Mesendoderm (in vitro differentiated cells): ENCODE measurements at regions not wholly inside any gene's neighbourhood (a gene's known extent, or its start where the extent isn't known, plus 50 kb on each side); places are given as distances from the start of the nearest gene placed in this dataset.

Source experiments
- DNase-seq: peaks from one replicate; pipeline ENCODE4 v3.0.0; 2013
- H2AK5ac ChIP-seq: 2 replicates; pipeline ENCODE4 v1.6.1; 2013; ENCODE audit warnings: low read length, inconsistent platforms
- H2BK120ac ChIP-seq: 2 replicates; pipeline ENCODE4 v1.6.1; 2013; ENCODE audit warnings: low read depth, mild to moderate bottlenecking, low read length, moderate library complexity, mixed read lengths
- H2BK15ac ChIP-seq: replicated peaks from 2 replicates; pipeline ENCODE4 v1.6.1; 2013; ENCODE audit warnings: low read depth, mild to moderate bottlenecking, moderate library complexity
- H2BK5ac ChIP-seq: 2 replicates; pipeline ENCODE4 v1.6.1; 2013; ENCODE audit warnings: low read length, inconsistent platforms
- H3K18ac ChIP-seq: 2 replicates; pipeline ENCODE4 v1.6.1; 2013; ENCODE audit warnings: mild to moderate bottlenecking, low read length, mixed read lengths
- H3K23ac ChIP-seq: one replicate; pipeline ENCODE4 v1.6.1; 2013; ENCODE audit warnings: low read length
- H3K27ac ChIP-seq: 2 replicates; pipeline ENCODE4 v1.5.1; 2013; ENCODE audit warnings: low read depth, mild to moderate bottlenecking, inconsistent platforms, low read length, moderate library complexity
- H3K27me3 ChIP-seq: 2 replicates; pipeline ENCODE4 v1.6.1; 2013; ENCODE audit warnings: low read length, control low read depth, mild to moderate bottlenecking, inconsistent platforms; ENCODE audit not compliant: insufficient read depth, poor library complexity
- H3K36me3 ChIP-seq: 2 replicates; pipeline ENCODE4 v1.6.1; 2013; ENCODE audit warnings: low read length, inconsistent platforms; ENCODE audit not compliant: control insufficient read depth, insufficient read depth
- H3K4ac ChIP-seq: one replicate; pipeline ENCODE4 v1.6.1; 2013; ENCODE audit warnings: low read depth, mild to moderate bottlenecking, low read length, moderate library complexity
- H3K4me1 ChIP-seq: 2 replicates; pipeline ENCODE4 v1.6.1; 2013; ENCODE audit warnings: low read depth, low read length, inconsistent platforms; ENCODE audit not compliant: control insufficient read depth
- H3K4me2 ChIP-seq: 2 replicates; pipeline ENCODE4 v1.6.1; 2013; ENCODE audit warnings: low read length
- H3K4me3 ChIP-seq: 2 replicates; pipeline ENCODE4 v1.5.1; 2013; ENCODE audit warnings: mild to moderate bottlenecking, low read length
- H3K56ac ChIP-seq: one replicate; pipeline ENCODE4 v1.6.1; 2013; ENCODE audit warnings: low read length
- H3K79me1 ChIP-seq: 2 replicates; pipeline ENCODE4 v1.6.1; 2013; ENCODE audit warnings: low read length, inconsistent platforms
- H3K79me2 ChIP-seq: 2 replicates; pipeline ENCODE4 v1.6.1; 2013; ENCODE audit warnings: mild to moderate bottlenecking, low read length; ENCODE audit not compliant: control insufficient read depth, insufficient read depth
- H3K9ac ChIP-seq: 2 replicates; pipeline ENCODE4 v1.6.1; 2013; ENCODE audit warnings: low read length, inconsistent platforms
- H4K5ac ChIP-seq: one replicate; pipeline ENCODE4 v1.6.1; 2013; ENCODE audit warnings: low read length
- H4K8ac ChIP-seq: one replicate; pipeline ENCODE4 v1.6.1; 2013; ENCODE audit warnings: low read depth, mild to moderate bottlenecking, control low read depth, low read length, moderate library complexity
- WGBS: extraction: QIAGEN DNeasy Blood & Tissue Kit; methylation state at CpG from one replicate; pipeline ENCODE4 v1.1.7; 2013; ENCODE audit warnings: low lambda C conversion rate, missing lambda C conversion rate; ENCODE audit not compliant: insufficient coverage; ENCODE audit errors: extremely low coverage; 5-methylcytosine and 5-hydroxymethylcytosine counted together

GRCh38 chrX:45850775-45851433 lies 650.2 kb upstream of the DIPK2B start:
- Histone ChIP-seq H3K4ac (peak overlapping the region; percentile 72), H3K79me1 (no peaks in the 10 kb centered on the region), H3K36me3 (no peaks in the 10 kb centered on the region), H2AK5ac (no peak overlapping the region), H3K27me3 (no peaks in the 10 kb centered on the region), H4K5ac (no peak overlapping the region), H4K8ac (no peak overlapping the region), H3K56ac (peak overlapping the region; percentile 84), H3K18ac (peak overlapping the region; percentile 86), H2BK120ac (no peak overlapping the region), H3K9ac (peak overlapping the region; percentile 90), H3K23ac (peak overlapping the region; percentile 85), H2BK15ac (no peak overlapping the region), H2BK5ac (peak overlapping the region; percentile 54), H3K4me2 (peak overlapping the region; percentile 19), H3K4me3 (peak overlapping the region; percentile 76), H3K4me1 (no peaks in the 10 kb centered on the region), H3K27ac (peak overlapping the region; percentile 86), H3K79me2 (peaks cover 31% of the 10 kb centered on the region)
- DNase-seq: peak; percentile 72
- WGBS: no CpG with 5 or more reads among the region's 54 CpGs

- H2BK15ac ChIP-seq: no peak overlapping the region
- peak overlapping the region; percentile 76 for H3K4me3 ChIP-seq
- H3K4me1 ChIP-seq: no peaks in the 10 kb centered on the region
- H4K8ac ChIP-seq: no peak overlapping the region
- H4K5ac ChIP-seq: no peak overlapping the region
- no peak overlapping the region for H2AK5ac ChIP-seq
- H3K79me1 ChIP-seq: no peaks in the 10 kb centered on the region
- peak overlapping the region; percentile 90 for H3K9ac ChIP-seq
- H2BK5ac ChIP-seq: peak overlapping the region; percentile 54
- no peak overlapping the region for H2BK120ac ChIP-seq
- WGBS: no CpG with 5 or more reads among the region's 28 CpGs
- peaks cover 34% of the 10 kb centered on the region for H3K79me2 ChIP-seq
- no peaks in the 10 kb centered on the region for H3K27me3 ChIP-seq
- H3K23ac ChIP-seq: peak overlapping the region; percentile 85
- H3K18ac ChIP-seq: peak overlapping the region; percentile 86
- H3K4me2 ChIP-seq: peak overlapping the region; percentile 19
- H3K36me3 ChIP-seq: no peaks in the 10 kb centered on the region
- peak overlapping the region; percentile 84 for H3K56ac ChIP-seq
- peak; percentile 43 for DNase-seq
- H3K4ac ChIP-seq: peak overlapping the region; percentile 72
- peak overlapping the region; percentile 86 for H3K27ac ChIP-seq
These were observed 649.6 kb upstream of the DIPK2B start for GRCh38 chrX:45850197-45850774.

- Histone ChIP-seq H3K9ac (peak overlapping the region; percentile 90), H3K27me3 (no peaks in the 10 kb centered on the region), H3K56ac (peak overlapping the region; percentile 56), H3K18ac (no peak overlapping the region), H3K4ac (no peak overlapping the region), H2BK120ac (no peak overlapping the region), H2AK5ac (no peak overlapping the region), H3K23ac (no peak overlapping the region), H4K8ac (no peak overlapping the region), H3K27ac (no peak overlapping the region), H3K36me3 (no peaks in the 10 kb centered on the region), H2BK5ac (no peak overlapping the region), H3K4me1 (no peaks in the 10 kb centered on the region), H2BK15ac (no peak overlapping the region), H3K79me2 (peaks cover 37% of the 10 kb centered on the region), H3K4me2 (peak overlapping the region; percentile 36), H3K4me3 (peak overlapping the region; percentile 32), H4K5ac (no peak overlapping the region), H3K79me1 (no peaks in the 10 kb centered on the region)
- WGBS: no CpG with 5 or more reads among the region's 9 CpGs
- DNase-seq: peak; percentile 45
These were observed 648.7 kb upstream of the DIPK2B start for GRCh38 chrX:45849261-45849862.

- Histone ChIP-seq H3K27ac (no peak overlapping the region), H3K4ac (no peak overlapping the region), H2BK15ac (no peak overlapping the region), H4K5ac (no peak overlapping the region), H3K56ac (no peak overlapping the region), H3K4me2 (no peak overlapping the region), H2BK120ac (no peak overlapping the region), H3K27me3 (no peaks in the 10 kb centered on the region), H2AK5ac (no peak overlapping the region), H3K23ac (no peak overlapping the region), H3K9ac (no peak overlapping the region), H2BK5ac (no peak overlapping the region), H3K4me1 (no peaks in the 10 kb centered on the region), H3K36me3 (no peaks in the 10 kb centered on the region), H3K79me2 (peaks cover 40% of the 10 kb centered on the region), H4K8ac (no peak overlapping the region), H3K18ac (no peak overlapping the region), H3K4me3 (no peak overlapping the region), H3K79me1 (no peaks in the 10 kb centered on the region)
- no peak for DNase-seq
- WGBS: no CpG with 5 or more reads among the region's 5 CpGs
These were observed 647.3 kb upstream of the DIPK2B start for GRCh38 chrX:45847961-45848360.

- H2AK5ac ChIP-seq: no peak overlapping the region
- H3K23ac ChIP-seq: no peak overlapping the region
- no peak overlapping the region for H2BK15ac ChIP-seq
- no peak overlapping the region for H3K4me3 ChIP-seq
- no peak overlapping the region for H2BK120ac ChIP-seq
- no peaks in the 10 kb centered on the region for H3K79me1 ChIP-seq
- no peaks in the 10 kb centered on the region for H3K4me1 ChIP-seq
- H3K4ac ChIP-seq: no peak overlapping the region
- DNase-seq: no peak
- no peaks in the 10 kb centered on the region for H3K27me3 ChIP-seq
- WGBS: no CpG with 5 or more reads among the region's 5 CpGs
- H3K4me2 ChIP-seq: no peak overlapping the region
- H3K79me2 ChIP-seq: peaks cover 45% of the 10 kb centered on the region
- no peak overlapping the region for H2BK5ac ChIP-seq
- H3K9ac ChIP-seq: no peak overlapping the region
- H4K8ac ChIP-seq: no peak overlapping the region
- no peak overlapping the region for H3K18ac ChIP-seq
- H4K5ac ChIP-seq: no peak overlapping the region
- H3K27ac ChIP-seq: no peak overlapping the region
- no peaks in the 10 kb centered on the region for H3K36me3 ChIP-seq
- no peak overlapping the region for H3K56ac ChIP-seq
These were observed 645.7 kb upstream of the DIPK2B start for GRCh38 chrX:45846328-45846727.
